ENCODE measurements at regions not wholly inside any gene's neighbourhood (a gene's known extent, or its start where the extent isn't known, plus 50 kb on each side); places are given as distances from the start of the nearest gene placed in this dataset.
"Not testable (repeated sequence)": the region's sequence is repeated elsewhere in the genome, so short reads cannot be mapped to it uniquely, and the experiment has no call there.

DNA sequence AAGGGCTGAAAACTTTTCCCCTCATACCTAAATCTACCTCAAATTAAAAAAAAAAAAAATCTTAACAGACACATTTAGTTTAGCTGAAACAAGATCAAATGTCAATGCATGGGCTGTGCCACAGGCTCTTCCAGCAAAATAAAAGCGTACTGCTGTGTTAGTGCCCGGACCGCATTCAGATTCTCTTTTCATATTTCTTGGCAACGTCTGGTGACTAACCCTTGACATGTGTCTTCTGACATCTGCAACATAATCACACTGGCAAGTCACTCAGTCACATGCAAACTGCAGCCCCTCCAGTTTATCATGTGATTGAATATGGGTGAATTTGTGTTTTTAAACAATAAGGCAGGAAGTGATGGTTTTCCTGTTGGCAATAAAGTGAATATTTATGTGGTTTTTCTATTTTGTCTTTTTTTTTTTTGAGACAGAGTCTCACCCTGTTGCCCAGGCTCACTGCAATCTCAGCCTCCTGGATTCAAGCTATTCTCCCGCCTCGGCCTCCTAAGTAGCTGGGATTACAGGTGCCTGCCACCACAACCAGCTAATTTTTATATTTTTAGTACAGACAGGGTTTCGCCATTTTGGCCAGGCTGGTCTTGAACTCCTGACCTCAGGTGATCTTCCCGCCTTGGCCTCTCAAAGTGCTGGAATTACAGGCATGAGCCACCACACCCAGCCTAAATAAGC, 75.2 kb downstream of the CLEC18A start:
- not testable (repeated sequence) for TF ChIP-seq EZH2 (IDR thresholded peaks at IDR 0.05; ENCODE audit: low read length, missing control alignments); CTCF (conservative IDR thresholded peaks at IDR 0.05 in 1 of 2, IDR thresholded peaks at IDR 0.05 in 1 of 2; ENCODE audit: low read depth in 1 of 2, low read length in 2 of 2)
